ENCODE measurements at regions not wholly inside any gene's neighbourhood (a gene's known extent, or its start where the extent isn't known, plus 50 kb on each side); places are given as distances from the start of the nearest gene placed in this dataset.

- Histone ChIP-seq H3K27ac (ENCODE audit: low read length) (no peak overlapping the region), H3K27me3 (ENCODE audit: low read length) (no peaks in the 10 kb centered on the region), H3K9me2 (replicated peaks; ENCODE audit: insufficient read depth, low read length) (no peaks in the 10 kb centered on the region), H2AFZ (ENCODE audit: low read length) (no peak overlapping the region), H3K4me3 (ENCODE audit: low read length) (no peak overlapping the region), H3K79me2 (ENCODE audit: low read length) (no peaks in the 10 kb centered on the region), H3K4me2 (ENCODE audit: low read depth, low read length, poor library complexity, severe bottlenecking) (no peak overlapping the region), H3K36me3 (ENCODE audit: insufficient read depth, low read length) (no peaks in the 10 kb centered on the region), H3K9me3 (ENCODE audit: low read length) (no peaks in the 10 kb centered on the region), H3K9ac (ENCODE audit: low read length) (no peak overlapping the region), H3K4me1 (ENCODE audit: low read length) (peaks cover 6% of the 10 kb centered on the region), H4K20me1 (ENCODE audit: insufficient read depth, low read depth, low read length) (no peaks in the 10 kb centered on the region)
- no peak for DNase-seq
These were observed 366.9 kb downstream of the MFSD1 start for GRCh38 chr3:159168788-159169187.

GRCh38 chr3:159169828-159170227, 368.0 kb downstream of the MFSD1 start:
- no peak overlapping the region for H3K27ac ChIP-seq (ENCODE audit: low read length)
- H3K4me3 ChIP-seq (ENCODE audit: low read length) = no peak overlapping the region
- DNase-seq = no peak
- H3K9me3 ChIP-seq (ENCODE audit: low read length) = no peaks in the 10 kb centered on the region
- peaks cover 5% of the 10 kb centered on the region for H3K4me1 ChIP-seq (ENCODE audit: low read length)
- no peak overlapping the region for H2AFZ ChIP-seq (ENCODE audit: low read length)
- no peaks in the 10 kb centered on the region for H3K79me2 ChIP-seq (ENCODE audit: low read length)
- no peak overlapping the region for H3K4me2 ChIP-seq (ENCODE audit: low read depth, low read length, poor library complexity, severe bottlenecking)
- H3K9me2 ChIP-seq (replicated peaks; ENCODE audit: insufficient read depth, low read length) = no peaks in the 10 kb centered on the region
- no peaks in the 10 kb centered on the region for H4K20me1 ChIP-seq (ENCODE audit: insufficient read depth, low read depth, low read length)
- no peaks in the 10 kb centered on the region for H3K27me3 ChIP-seq (ENCODE audit: low read length)
- no peaks in the 10 kb centered on the region for H3K36me3 ChIP-seq (ENCODE audit: insufficient read depth, low read length)
- H3K9ac ChIP-seq (ENCODE audit: low read length) = no peak overlapping the region

GRCh38 chr3:159170436-159171003, 368.7 kb downstream of the MFSD1 start:
- no peaks in the 10 kb centered on the region for H4K20me1 ChIP-seq (ENCODE audit: insufficient read depth, low read depth, low read length)
- no peak overlapping the region for H3K9ac ChIP-seq (ENCODE audit: low read length)
- H3K4me3 ChIP-seq (ENCODE audit: low read length) = no peak overlapping the region
- no peaks in the 10 kb centered on the region for H3K9me3 ChIP-seq (ENCODE audit: low read length)
- no peaks in the 10 kb centered on the region for H3K27me3 ChIP-seq (ENCODE audit: low read length)
- H2AFZ ChIP-seq (ENCODE audit: low read length) = no peak overlapping the region
- no peak for DNase-seq
- no peaks in the 10 kb centered on the region for H3K9me2 ChIP-seq (replicated peaks; ENCODE audit: insufficient read depth, low read length)
- no peaks in the 10 kb centered on the region for H3K36me3 ChIP-seq (ENCODE audit: insufficient read depth, low read length)
- no peaks in the 10 kb centered on the region for H3K79me2 ChIP-seq (ENCODE audit: low read length)
- no peak overlapping the region for H3K4me2 ChIP-seq (ENCODE audit: low read depth, low read length, poor library complexity, severe bottlenecking)
- H3K4me1 ChIP-seq (ENCODE audit: low read length) = no peaks in the 10 kb centered on the region
- no peak overlapping the region for H3K27ac ChIP-seq (ENCODE audit: low read length)

- no peaks in the 10 kb centered on the region for H3K36me3 ChIP-seq (ENCODE audit: insufficient read depth, low read length)
- no peaks in the 10 kb centered on the region for H3K27me3 ChIP-seq (ENCODE audit: low read length)
- no peak overlapping the region for H3K4me3 ChIP-seq (ENCODE audit: low read length)
- H3K9ac ChIP-seq (ENCODE audit: low read length) = no peak overlapping the region
- no peak for DNase-seq
- no peaks in the 10 kb centered on the region for H4K20me1 ChIP-seq (ENCODE audit: insufficient read depth, low read depth, low read length)
- H3K27ac ChIP-seq (ENCODE audit: low read length) = no peak overlapping the region
- no peak overlapping the region for H3K4me2 ChIP-seq (ENCODE audit: low read depth, low read length, poor library complexity, severe bottlenecking)
- H3K4me1 ChIP-seq (ENCODE audit: low read length) = no peaks in the 10 kb centered on the region
- no peak overlapping the region for H2AFZ ChIP-seq (ENCODE audit: low read length)
- no peaks in the 10 kb centered on the region for H3K9me3 ChIP-seq (ENCODE audit: low read length)
- no peaks in the 10 kb centered on the region for H3K9me2 ChIP-seq (replicated peaks; ENCODE audit: insufficient read depth, low read length)
- H3K79me2 ChIP-seq (ENCODE audit: low read length) = no peaks in the 10 kb centered on the region
These were observed 369.5 kb downstream of the MFSD1 start for GRCh38 chr3:159171333-159171732.

- no peaks in the 10 kb centered on the region for H3K9me3 ChIP-seq (ENCODE audit: low read length)
- H3K9me2 ChIP-seq (replicated peaks; ENCODE audit: insufficient read depth, low read length) = no peaks in the 10 kb centered on the region
- no peaks in the 10 kb centered on the region for H4K20me1 ChIP-seq (ENCODE audit: insufficient read depth, low read depth, low read length)
- no peaks in the 10 kb centered on the region for H3K4me1 ChIP-seq (ENCODE audit: low read length)
- no peaks in the 10 kb centered on the region for H3K27me3 ChIP-seq (ENCODE audit: low read length)
- no peak overlapping the region for H3K4me2 ChIP-seq (ENCODE audit: low read depth, low read length, poor library complexity, severe bottlenecking)
- H2AFZ ChIP-seq (ENCODE audit: low read length) = no peak overlapping the region
- H3K36me3 ChIP-seq (ENCODE audit: insufficient read depth, low read length) = no peaks in the 10 kb centered on the region
- H3K79me2 ChIP-seq (ENCODE audit: low read length) = no peaks in the 10 kb centered on the region
- no peak overlapping the region for H3K27ac ChIP-seq (ENCODE audit: low read length)
- no peak overlapping the region for H3K9ac ChIP-seq (ENCODE audit: low read length)
- DNase-seq = no peak
- no peak overlapping the region for H3K4me3 ChIP-seq (ENCODE audit: low read length)
These were observed 370.6 kb downstream of the MFSD1 start for GRCh38 chr3:159172473-159172872.

- Histone ChIP-seq H3K4me2 (ENCODE audit: low read depth, low read length, poor library complexity, severe bottlenecking) (no peak overlapping the region), H3K27ac (ENCODE audit: low read length) (no peak overlapping the region), H3K36me3 (ENCODE audit: insufficient read depth, low read length) (no peaks in the 10 kb centered on the region), H3K9me2 (replicated peaks; ENCODE audit: insufficient read depth, low read length) (no peaks in the 10 kb centered on the region), H2AFZ (ENCODE audit: low read length) (no peak overlapping the region), H3K9ac (ENCODE audit: low read length) (no peak overlapping the region), H3K9me3 (ENCODE audit: low read length) (no peaks in the 10 kb centered on the region), H3K4me1 (ENCODE audit: low read length) (no peaks in the 10 kb centered on the region), H3K79me2 (ENCODE audit: low read length) (no peaks in the 10 kb centered on the region), H3K4me3 (ENCODE audit: low read length) (no peak overlapping the region), H3K27me3 (ENCODE audit: low read length) (no peaks in the 10 kb centered on the region), H4K20me1 (ENCODE audit: insufficient read depth, low read depth, low read length) (no peaks in the 10 kb centered on the region)
- DNase-seq = no peak
These were observed 373.1 kb downstream of the MFSD1 start for GRCh38 chr3:159174715-159175692.

- no peaks in the 10 kb centered on the region for H3K9me3 ChIP-seq (ENCODE audit: low read length)
- H3K36me3 ChIP-seq (ENCODE audit: insufficient read depth, low read length) = no peaks in the 10 kb centered on the region
- no peak overlapping the region for H3K4me3 ChIP-seq (ENCODE audit: low read length)
- H4K20me1 ChIP-seq (ENCODE audit: insufficient read depth, low read depth, low read length) = no peaks in the 10 kb centered on the region
- H3K27me3 ChIP-seq (ENCODE audit: low read length) = no peaks in the 10 kb centered on the region
- no peak overlapping the region for H3K9ac ChIP-seq (ENCODE audit: low read length)
- H3K79me2 ChIP-seq (ENCODE audit: low read length) = no peaks in the 10 kb centered on the region
- H3K4me1 ChIP-seq (ENCODE audit: low read length) = no peaks in the 10 kb centered on the region
- H3K27ac ChIP-seq (ENCODE audit: low read length) = no peak overlapping the region
- H3K4me2 ChIP-seq (ENCODE audit: low read depth, low read length, poor library complexity, severe bottlenecking) = no peak overlapping the region
- H3K9me2 ChIP-seq (replicated peaks; ENCODE audit: insufficient read depth, low read length) = no peaks in the 10 kb centered on the region
- H2AFZ ChIP-seq (ENCODE audit: low read length) = no peak overlapping the region
- DNase-seq = no peak
These were observed 376.5 kb downstream of the MFSD1 start for GRCh38 chr3:159178209-159178897.

GRCh38 chr3:159182961-159183360, 381.1 kb downstream of the MFSD1 start:
- Histone ChIP-seq H2AFZ (ENCODE audit: low read length) (no peak overlapping the region), H3K4me2 (ENCODE audit: low read depth, low read length, poor library complexity, severe bottlenecking) (no peak overlapping the region), H3K4me1 (ENCODE audit: low read length) (peaks cover 5% of the 10 kb centered on the region; the same call in 1 of the 2 replicates), H3K9ac (ENCODE audit: low read length) (no peak overlapping the region), H3K27ac (ENCODE audit: low read length) (no peak overlapping the region), H3K9me2 (replicated peaks; ENCODE audit: insufficient read depth, low read length) (no peaks in the 10 kb centered on the region), H3K79me2 (ENCODE audit: low read length) (no peaks in the 10 kb centered on the region), H3K4me3 (ENCODE audit: low read length) (no peak overlapping the region), H3K9me3 (ENCODE audit: low read length) (no peaks in the 10 kb centered on the region), H3K27me3 (ENCODE audit: low read length) (no peaks in the 10 kb centered on the region), H4K20me1 (ENCODE audit: insufficient read depth, low read depth, low read length) (no peaks in the 10 kb centered on the region), H3K36me3 (ENCODE audit: insufficient read depth, low read length) (no peaks in the 10 kb centered on the region)
- DNase-seq = no peak
